Tibial nerve (tissue), 4 donors: ENCODE measurements at regions not wholly inside any gene's neighbourhood (a gene's known extent, or its start where the extent isn't known, plus 50 kb on each side); places are given as distances from the start of the nearest gene placed in this dataset.

Experiments
- CTCF ChIP-seq, 5 experiments: fragments of 200-600 bp in 3 of 5; fragments of 450-650 bp in 2 of 5; sonication (generic) in 3 of 5; IDR thresholded peaks; one replicate each; pipeline ENCODE4 v1.5.1; 2016 to 2019; ENCODE audit warnings: antibody characterized with exemption in 5 of 5, mild to moderate bottlenecking in 3 of 5, moderate library complexity in 2 of 5
- EP300 ChIP-seq, 2 donors: sonication (generic); formaldehyde crosslinking; IDR thresholded peaks; one replicate each; pipeline ENCODE4 v1.6.1; 2017; ENCODE audit warnings: antibody characterized with exemption in 2 of 2, mild to moderate bottlenecking in 1 of 2
- POLR2A ChIP-seq, 2 donors: fragments of 450-650 bp; IDR thresholded peaks; one replicate each; pipeline ENCODE4 v1.6.1; 2017; ENCODE audit warnings: antibody characterized with exemption in 2 of 2, mild to moderate bottlenecking in 2 of 2, moderate library complexity in 2 of 2

- TF ChIP-seq POLR2A (IDR thresholded peaks at IDR 0.05) (no peak), CTCF (IDR thresholded peaks at IDR 0.05) (no peak), EP300 (IDR thresholded peaks at IDR 0.05) (no peak)
Measured at GRCh38 chr3:102059145-102059943, 210.0 kb downstream of the NFKBIZ start.
